ENCODE measurements at regions not wholly inside any gene's neighbourhood (a gene's known extent, or its start where the extent isn't known, plus 50 kb on each side); places are given as distances from the start of the nearest gene placed in this dataset.

GRCh38 chr3:76402926-76403325, 617.6 kb upstream of the ZNF717 start:
- TF ChIP-seq POLR2A (IDR thresholded peaks at IDR 0.05): no peak
- TF ChIP-seq, protein P1, sequence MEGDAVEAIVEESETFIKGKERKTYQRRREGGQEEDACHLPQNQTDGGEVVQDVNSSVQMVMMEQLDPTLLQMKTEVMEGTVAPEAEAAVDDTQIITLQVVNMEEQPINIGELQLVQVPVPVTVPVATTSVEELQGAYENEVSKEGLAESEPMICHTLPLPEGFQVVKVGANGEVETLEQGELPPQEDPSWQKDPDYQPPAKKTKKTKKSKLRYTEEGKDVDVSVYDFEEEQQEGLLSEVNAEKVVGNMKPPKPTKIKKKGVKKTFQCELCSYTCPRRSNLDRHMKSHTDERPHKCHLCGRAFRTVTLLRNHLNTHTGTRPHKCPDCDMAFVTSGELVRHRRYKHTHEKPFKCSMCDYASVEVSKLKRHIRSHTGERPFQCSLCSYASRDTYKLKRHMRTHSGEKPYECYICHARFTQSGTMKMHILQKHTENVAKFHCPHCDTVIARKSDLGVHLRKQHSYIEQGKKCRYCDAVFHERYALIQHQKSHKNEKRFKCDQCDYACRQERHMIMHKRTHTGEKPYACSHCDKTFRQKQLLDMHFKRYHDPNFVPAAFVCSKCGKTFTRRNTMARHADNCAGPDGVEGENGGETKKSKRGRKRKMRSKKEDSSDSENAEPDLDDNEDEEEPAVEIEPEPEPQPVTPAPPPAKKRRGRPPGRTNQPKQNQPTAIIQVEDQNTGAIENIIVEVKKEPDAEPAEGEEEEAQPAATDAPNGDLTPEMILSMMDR (IDR thresholded peaks at IDR 0.05): no peak

All from ovary (tissue), 3 donors.